ENCODE measurements at regions not wholly inside any gene's neighbourhood (a gene's known extent, or its start where the extent isn't known, plus 50 kb on each side); places are given as distances from the start of the nearest gene placed in this dataset.

DNA sequence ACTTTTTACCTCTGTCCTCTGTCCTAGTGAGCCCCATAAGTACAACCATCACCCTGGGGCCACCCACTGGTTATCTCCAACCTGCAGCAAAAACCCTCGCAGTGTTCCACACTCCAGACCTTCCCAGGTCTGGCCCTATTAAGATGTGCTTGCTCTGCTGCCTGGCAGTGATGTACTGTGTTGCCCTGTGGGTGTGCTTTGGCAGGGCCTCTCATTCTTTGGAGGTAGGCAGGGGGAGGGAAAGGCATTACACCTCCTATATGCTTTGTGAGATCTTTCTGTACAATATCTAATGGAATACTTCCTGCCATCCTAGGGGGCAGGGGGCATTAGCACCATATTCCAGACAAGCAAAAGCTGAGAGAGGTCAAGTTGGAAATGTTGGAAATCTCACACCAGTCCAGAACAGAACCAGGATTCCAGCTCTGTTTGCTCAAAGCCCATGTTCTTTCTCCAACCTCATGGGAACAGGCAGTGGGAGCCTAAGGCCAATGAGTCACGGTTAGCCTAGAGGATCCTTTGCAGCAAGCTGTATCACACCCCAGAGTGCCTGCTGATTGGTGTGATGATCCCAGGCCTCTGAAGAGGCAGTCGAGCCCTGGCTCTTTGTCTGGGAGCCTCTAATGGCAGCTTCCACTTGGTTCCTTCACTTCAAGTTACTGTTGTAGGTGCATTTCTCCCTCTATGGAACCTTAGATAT, 59.7 kb upstream of the UBL3 start:
- Histone ChIP-seq H2BK15ac (ENCODE audit: low read length) (no peak overlapping the region), H3K56ac (replicated peaks; ENCODE audit: insufficient read length, low read depth, low read length) (no peak overlapping the region), H2BK120ac (replicated peaks; ENCODE audit: low read depth, low read length) (no peak overlapping the region), H3K14ac (ENCODE audit: insufficient read length) (no peak overlapping the region), H3K4me3 (ENCODE audit: extremely low read depth in 1 of 4, insufficient read depth in 2 of 4, low read depth in 3 of 4, low read length in 4 of 4) (no peak overlapping the region), H2BK5ac (ENCODE audit: low read depth, low read length) (no peak overlapping the region), H3K4me2 (ENCODE audit: insufficient read depth in 1 of 2, low read depth in 2 of 2, low read length in 2 of 2) (no peak overlapping the region), H3K4ac (replicated peaks; ENCODE audit: insufficient read length, low read depth, low read length) (no peak overlapping the region), H3K23ac (ENCODE audit: insufficient read length) (no peak overlapping the region), H4K8ac (ENCODE audit: extremely low read depth, insufficient read depth, low read length) (no peak overlapping the region), H3K18ac (ENCODE audit: extremely low read depth, low read length) (no peak overlapping the region), H3K9ac (replicated peaks in 1 of 4; ENCODE audit: extremely low read depth in 1 of 4, low read depth in 3 of 4, low read length in 3 of 4) (no peak overlapping the region), H4K20me1 (replicated peaks in 1 of 2; ENCODE audit: control insufficient read depth in 1 of 2, insufficient read depth in 2 of 2, low read length in 2 of 2) (no peaks in the 10 kb centered on the region), H2BK12ac (ENCODE audit: low read depth, low read length) (no peak overlapping the region), H4K5ac (ENCODE audit: insufficient read length, low read depth, low read length) (no peak overlapping the region), H2BK20ac (ENCODE audit: low read length) (no peak overlapping the region), H3K36me3 (ENCODE audit: control insufficient read depth in 2 of 4, insufficient read depth in 4 of 4, low read length in 3 of 4) (no peaks in the 10 kb centered on the region), H3K79me2 (ENCODE audit: control insufficient read depth in 1 of 2, insufficient read depth in 2 of 2, low read length in 2 of 2) (no peaks in the 10 kb centered on the region), H4K91ac (replicated peaks; ENCODE audit: insufficient read length, low read length) (no peak overlapping the region), H3K4me1 (replicated peaks in 1 of 4; ENCODE audit: control insufficient read depth in 3 of 4, insufficient read depth in 4 of 4, low read length in 3 of 4) (no peaks in the 10 kb centered on the region), H3K27me3 (replicated peaks in 1 of 4; ENCODE audit: control insufficient read depth in 3 of 4, extremely low read depth in 1 of 4, insufficient read depth in 3 of 4, low read length in 3 of 4) (no peaks in the 10 kb centered on the region), H3K9me3 (ENCODE audit: insufficient read depth in 2 of 2, low read depth in 1 of 2, low read length in 1 of 2) (no peaks in the 10 kb centered on the region), H2AK5ac (ENCODE audit: low read depth, low read length) (no peak overlapping the region), H3K23me2 (ENCODE audit: low read depth, low read length) (no peaks in the 10 kb centered on the region), H2AFZ (ENCODE audit: low read length) (no peak overlapping the region), H3K27ac (ENCODE audit: low read depth, low read length) (no peak overlapping the region), H3K79me1 (ENCODE audit: low read depth, low read length) (no peaks in the 10 kb centered on the region)
- DNase-seq (ENCODE audit: low read depth in 1 of 2, low spot score in 2 of 2), result no peak
- POLR2A ChIA-PET (ENCODE audit: partially characterized antibody), result no interaction called here
- CTCF ChIA-PET (ENCODE audit: partially characterized antibody), result interaction anchor here (0.6 to 3.1 kb wide), 4 partner anchors 9 to 148 kb away, joined by 3 to 14 read pairs (median 4); no protein-coding TSS in a partner anchor
- 84% methylated on average over 3 of the region's 3 CpGs; no CpG with 5 or more reads in 1 of the 2 experiments for WGBS, 2 experiments (ENCODE audit: extremely low coverage in 1 of 2, insufficient coverage in 1 of 2, insufficient read length in 1 of 2, insufficient replicate concordance in 2 of 2, low coverage in 1 of 2, low lambda C conversion rate in 2 of 2, missing lambda C conversion rate in 1 of 2)
- no peak for FAIRE-seq
- TF ChIP-seq RBBP5 (IDR thresholded peaks at IDR 0.05; ENCODE audit: borderline replicate concordance, low read depth, low read length) (no peak), CEBPB (IDR thresholded peaks at IDR 0.05; ENCODE audit: low read depth, low read length) (no peak), TAF1 (IDR thresholded peaks at IDR 0.05; ENCODE audit: low read depth, low read length) (no peak), KDM1A (IDR thresholded peaks at IDR 0.05; ENCODE audit: borderline replicate concordance, low read length) (no peak), EP300 (IDR thresholded peaks at IDR 0.05; ENCODE audit: borderline replicate concordance in 1 of 2, low read depth in 2 of 2, low read length in 2 of 2) (no peak), POLR2A (IDR thresholded peaks at IDR 0.05; ENCODE audit: control extremely low read depth in 1 of 2, low read depth in 2 of 2, low read length in 2 of 2) (no peak), TBP (IDR thresholded peaks at IDR 0.05; ENCODE audit: low read depth, low read length) (no peak), HDAC2 (IDR thresholded peaks at IDR 0.05; ENCODE audit: borderline replicate concordance in 1 of 2, low read depth in 2 of 2, low read length in 2 of 2) (no peak), EZH2 (IDR thresholded peaks at IDR 0.05; ENCODE audit: low read depth, low read length, severe bottlenecking) (no peak), SIN3A (conservative IDR thresholded peaks at IDR 0.05 in 1 of 2, IDR thresholded peaks at IDR 0.05 in 1 of 2; ENCODE audit: low read depth in 1 of 2, low read length in 2 of 2) (no peak)
- TF ChIP-seq, protein P1, sequence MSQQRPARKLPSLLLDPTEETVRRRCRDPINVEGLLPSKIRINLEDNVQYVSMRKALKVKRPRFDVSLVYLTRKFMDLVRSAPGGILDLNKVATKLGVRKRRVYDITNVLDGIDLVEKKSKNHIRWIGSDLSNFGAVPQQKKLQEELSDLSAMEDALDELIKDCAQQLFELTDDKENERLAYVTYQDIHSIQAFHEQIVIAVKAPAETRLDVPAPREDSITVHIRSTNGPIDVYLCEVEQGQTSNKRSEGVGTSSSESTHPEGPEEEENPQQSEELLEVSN (IDR thresholded peaks at IDR 0.05), result no peak
